ENCODE measurements at regions not wholly inside any gene's neighbourhood (a gene's known extent, or its start where the extent isn't known, plus 50 kb on each side); places are given as distances from the start of the nearest gene placed in this dataset.

- Histone ChIP-seq H3K4me3 (no peak overlapping the region), H3K27ac (no peak overlapping the region), H3K9me3 (replicated peaks in 1 of 3) (no peaks in the 10 kb centered on the region), H3K36me3 (replicated peaks in 1 of 2) (no peaks in the 10 kb centered on the region), H3K27me3 (no peaks in the 10 kb centered on the region), H3K4me1 (replicated peaks in 1 of 2) (peaks cover 12 to 20% of the 10 kb centered on the region in 2 donors)
- TF ChIP-seq POLR2A (IDR thresholded peaks at IDR 0.05) (no peak), CTCF (IDR thresholded peaks at IDR 0.05) (no peak)
- WGBS, 4 donors = 89 to 94% (median 93%) methylated on average over 6 of the region's 6 CpGs
- intact Hi-C loops (cut with DNase I) = no loop called here
- DNase-seq = no peak
Observed at GRCh38 chr2:207331674-207332073, 165.9 kb upstream of the KLF7 start.

- DNase-seq = no peak
- intact Hi-C loops (cut with DNase I) = no loop called here
- Histone ChIP-seq H3K9me3 (replicated peaks in 1 of 3) (no peaks in the 10 kb centered on the region), H3K36me3 (replicated peaks in 1 of 2) (no peaks in the 10 kb centered on the region), H3K4me1 (replicated peaks in 1 of 2) (peaks cover 12 to 20% of the 10 kb centered on the region in 2 donors), H3K27ac (no peak overlapping the region), H3K27me3 (no peaks in the 10 kb centered on the region), H3K4me3 (no peak overlapping the region)
- TF ChIP-seq POLR2A (IDR thresholded peaks at IDR 0.05) = no peak
- no peak for TF ChIP-seq CTCF (IDR thresholded peaks at IDR 0.05)
- 67 to 72% (median 68%) methylated on average over 3 of the region's 3 CpGs for WGBS, 4 donors
Observed at GRCh38 chr2:207332480-207333212, 166.9 kb upstream of the KLF7 start.

GRCh38 chr2:207333599-207334300 lies 168.0 kb upstream of the KLF7 start:
- H3K4me3 ChIP-seq = no peak overlapping the region

GRCh38 chr2:207334301-207334623 lies 168.5 kb upstream of the KLF7 start:
- H3K36me3 ChIP-seq (replicated peaks in 1 of 2) = no peaks in the 10 kb centered on the region
- peaks cover 12 to 20% of the 10 kb centered on the region in 2 donors for H3K4me1 ChIP-seq (replicated peaks in 1 of 2)
- peak overlapping the region in 1 of 4 donors; percentile 25 for H3K4me3 ChIP-seq
- no peaks in the 10 kb centered on the region for H3K27me3 ChIP-seq
- no peak for DNase-seq
- intact Hi-C loops (cut with DNase I) = no loop called here
- H3K27ac ChIP-seq = peak overlapping the region in 4 of 5 donors; percentile 45 to 94 (median 66)
- H3K9me3 ChIP-seq (replicated peaks in 1 of 3) = no peaks in the 10 kb centered on the region
- no peak for TF ChIP-seq POLR2A (IDR thresholded peaks at IDR 0.05)
- no peak for TF ChIP-seq CTCF (IDR thresholded peaks at IDR 0.05)
- 60 to 72% (median 66%) methylated on average over 8 of the region's 8 CpGs for WGBS, 4 donors

More at GRCh38 chr2:207333599-207334300, 168.0 kb upstream of the KLF7 start:
- 93 to 96% (median 94%) methylated on average over 5 of the region's 5 CpGs for WGBS, 4 donors
- Histone ChIP-seq H3K4me1 (replicated peaks in 1 of 2) (peaks cover 12 to 20% of the 10 kb centered on the region in 2 donors), H3K9me3 (replicated peaks in 1 of 3) (no peaks in the 10 kb centered on the region), H3K36me3 (replicated peaks in 1 of 2) (no peaks in the 10 kb centered on the region), H3K27ac (peak overlapping the region in 2 of 5 donors; percentile 75 to 94), H3K27me3 (no peaks in the 10 kb centered on the region)
- DNase-seq = no peak
- TF ChIP-seq POLR2A (IDR thresholded peaks at IDR 0.05) = no peak
- intact Hi-C loops (cut with DNase I) = no loop called here

Data from adrenal gland (tissue), 9 donors.